ENCODE measurements at regions not wholly inside any gene's neighbourhood (a gene's known extent, or its start where the extent isn't known, plus 50 kb on each side); places are given as distances from the start of the nearest gene placed in this dataset.

DNA sequence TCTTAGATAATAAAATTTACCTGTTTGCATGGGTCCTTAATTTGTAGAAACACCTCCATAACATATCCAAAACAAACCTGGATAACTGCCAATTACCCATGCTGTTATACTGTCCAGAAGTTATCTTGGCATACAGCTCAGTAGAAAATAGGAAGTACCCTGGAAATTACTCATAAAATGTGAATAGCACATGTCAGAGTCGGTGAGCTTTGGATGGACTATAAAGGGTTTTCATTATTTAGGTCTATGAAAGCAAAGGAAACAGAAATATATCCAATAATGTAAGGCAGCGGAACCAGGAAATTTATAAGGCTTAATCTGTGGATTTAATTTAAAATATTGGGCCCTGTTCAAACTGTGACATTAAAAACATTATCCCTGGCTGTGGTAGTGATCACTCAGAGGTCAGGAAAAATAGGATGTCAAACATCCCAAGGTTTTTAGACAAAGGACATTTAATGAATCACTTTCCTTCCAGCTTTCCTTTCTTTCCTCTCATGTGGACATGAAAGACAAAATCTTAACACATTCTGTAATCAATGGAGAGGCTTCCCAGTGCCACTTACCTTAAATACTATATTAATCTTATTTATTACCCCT lies 459.0 kb upstream of the DPH6 start:
- Mint-ChIP-seq H3K4me3 (no peak overlapping the region), H3K4me1 (peaks cover 8 to 9% of the 10 kb centered on the region in 2 experiments), H3K9me3 (peaks cover 3 to 9% of the 10 kb centered on the region in 2 experiments; a peak in 4 of 5 replicates), H3K27ac (no peak overlapping the region), H3K27me3 (ENCODE audit: low read depth) (no peaks in the 10 kb centered on the region; the same call in 1 of the 2 replicates), H3K36me3 (ENCODE audit: insufficient read depth in 1 of 3, low read depth in 3 of 3) (peaks cover 0 to 6% (median 3%) of the 10 kb centered on the region in 3 experiments; a peak in 3 of 7 replicates)
- TF ChIP-seq, protein P1, sequence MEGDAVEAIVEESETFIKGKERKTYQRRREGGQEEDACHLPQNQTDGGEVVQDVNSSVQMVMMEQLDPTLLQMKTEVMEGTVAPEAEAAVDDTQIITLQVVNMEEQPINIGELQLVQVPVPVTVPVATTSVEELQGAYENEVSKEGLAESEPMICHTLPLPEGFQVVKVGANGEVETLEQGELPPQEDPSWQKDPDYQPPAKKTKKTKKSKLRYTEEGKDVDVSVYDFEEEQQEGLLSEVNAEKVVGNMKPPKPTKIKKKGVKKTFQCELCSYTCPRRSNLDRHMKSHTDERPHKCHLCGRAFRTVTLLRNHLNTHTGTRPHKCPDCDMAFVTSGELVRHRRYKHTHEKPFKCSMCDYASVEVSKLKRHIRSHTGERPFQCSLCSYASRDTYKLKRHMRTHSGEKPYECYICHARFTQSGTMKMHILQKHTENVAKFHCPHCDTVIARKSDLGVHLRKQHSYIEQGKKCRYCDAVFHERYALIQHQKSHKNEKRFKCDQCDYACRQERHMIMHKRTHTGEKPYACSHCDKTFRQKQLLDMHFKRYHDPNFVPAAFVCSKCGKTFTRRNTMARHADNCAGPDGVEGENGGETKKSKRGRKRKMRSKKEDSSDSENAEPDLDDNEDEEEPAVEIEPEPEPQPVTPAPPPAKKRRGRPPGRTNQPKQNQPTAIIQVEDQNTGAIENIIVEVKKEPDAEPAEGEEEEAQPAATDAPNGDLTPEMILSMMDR (conservative IDR thresholded peaks at IDR 0.05) = no peak
- no peak overlapping the region for H4K8ac ChIP-seq (replicated peaks; ENCODE audit: insufficient read length, low read depth, low read length)
- H4K20me1 ChIP-seq (ENCODE audit: control insufficient read depth, insufficient read depth, insufficient read length) = no peaks in the 10 kb centered on the region
- no CpG with 5 or more reads among the region's 2 CpGs for WGBS (ENCODE audit: extremely low coverage, insufficient read length, low lambda C conversion rate)
- no peak for DNase-seq
- H2AFZ ChIP-seq (ENCODE audit: low read length) = no peak overlapping the region
- no peak overlapping the region for H2BK20ac ChIP-seq (ENCODE audit: low read depth, low read length, poor library complexity, severe bottlenecking)
- H3K79me1 ChIP-seq (ENCODE audit: insufficient read depth, low read depth, low read length, poor library complexity, severe bottlenecking) = no peaks in the 10 kb centered on the region
- H2BK12ac ChIP-seq (ENCODE audit: insufficient read length, low read depth, low read length) = no peak overlapping the region
- no peak overlapping the region for H3K23ac ChIP-seq (ENCODE audit: insufficient read length, low read depth, low read length)
- H3K9ac ChIP-seq (ENCODE audit: extremely low read depth, insufficient read length, low read length) = no peak overlapping the region
- H2BK15ac ChIP-seq (ENCODE audit: low read depth, low read length) = no peak overlapping the region
- no peak overlapping the region for H3K27ac ChIP-seq (ENCODE audit: insufficient read length, low read depth, low read length)
- H3K56ac ChIP-seq (ENCODE audit: insufficient read length, low read depth, low read length) = no peak overlapping the region
- H3K9me3 ChIP-seq (ENCODE audit: control insufficient read depth, low read depth, low read length) = no peaks in the 10 kb centered on the region
- no peak overlapping the region for H3T11ph ChIP-seq (ENCODE audit: low read length)
- no peaks in the 10 kb centered on the region for H3K79me2 ChIP-seq (ENCODE audit: insufficient read depth, low read length)
- H2BK120ac ChIP-seq (ENCODE audit: low read depth, low read length, poor library complexity, severe bottlenecking) = no peak overlapping the region
- no peak overlapping the region for H3K14ac ChIP-seq (ENCODE audit: insufficient read depth, low read length)
- no peak overlapping the region for H2BK5ac ChIP-seq (ENCODE audit: insufficient read length, low read length)
- no peaks in the 10 kb centered on the region for H3K23me2 ChIP-seq (ENCODE audit: insufficient read length, low read depth, low read length, poor library complexity, severe bottlenecking)
- no peak overlapping the region for H3K18ac ChIP-seq (ENCODE audit: insufficient read length, low read depth, low read length)
- no peak overlapping the region for H4K5ac ChIP-seq (ENCODE audit: insufficient read length, low read depth, low read length)
- no peak overlapping the region for H3K4me2 ChIP-seq (ENCODE audit: insufficient read depth, insufficient read length, low read length)
- no peaks in the 10 kb centered on the region for H3K27me3 ChIP-seq (ENCODE audit: insufficient read depth, low read length)
- H4K91ac ChIP-seq (ENCODE audit: insufficient read length, low read depth, low read length) = no peak overlapping the region
- no peak overlapping the region for H2AK5ac ChIP-seq (ENCODE audit: insufficient read length, low read length)
- no peaks in the 10 kb centered on the region for H3K4me1 ChIP-seq (ENCODE audit: insufficient read depth, low read length)
- no peak overlapping the region for H3K4ac ChIP-seq (ENCODE audit: low read depth, low read length)

Measured in H9 (cell line).